Ascending aorta (tissue), 2 donors: ENCODE measurements at regions not wholly inside any gene's neighbourhood (a gene's known extent, or its start where the extent isn't known, plus 50 kb on each side); places are given as distances from the start of the nearest gene placed in this dataset.

Experiments used
- DNase-seq, 2 donors: peaks; one replicate each; pipeline ENCODE4 v3.0.0-alpha.2; 2019; ENCODE audit warnings: low spot score in 2 of 2
- H3K27ac ChIP-seq, 2 donors: fragments of 200-600 bp; sonication (generic); one replicate each; pipeline ENCODE4 v1.5.1; 2016 to 2017; ENCODE audit warnings: mild to moderate bottlenecking in 1 of 2
- H3K27me3 ChIP-seq: fragments of 200-600 bp; sonication (generic); one replicate; pipeline ENCODE4 v1.5.1; 2017
- H3K36me3 ChIP-seq, 2 donors: fragments of 200-600 bp; sonication (generic); one replicate each; pipeline ENCODE4 v1.5.1; 2016
- H3K4me1 ChIP-seq, 2 donors: fragments of 200-600 bp; sonication (generic); one replicate each; pipeline ENCODE4 v1.5.1; 2016 to 2017; ENCODE audit warnings: mild to moderate bottlenecking in 1 of 2
- H3K4me3 ChIP-seq, 2 donors: fragments of 200-600 bp; sonication (generic); one replicate each; pipeline ENCODE4 v1.5.1; 2016 to 2017; ENCODE audit warnings: mild to moderate bottlenecking in 1 of 2
- H3K9me3 ChIP-seq, 2 donors: fragments of 200-600 bp; sonication (generic); one replicate each; pipeline ENCODE4 v1.5.1; 2016
- intact Hi-C: fragments of 100-400 bp; cut with DNase I; formaldehyde crosslinking; loops from one replicate; pipeline ENCODE4 v1.15.1; 2023
- TF ChIP-seq, protein P1 (sequence below), 3 experiments: fragments of 200-600 bp in 2 of 3; fragments of 450-650 bp in 1 of 3; sonication (generic) in 2 of 3; IDR thresholded peaks; one replicate each; pipeline ENCODE4 v1.5.1; 2016 to 2019; ENCODE audit warnings: antibody characterized with exemption in 3 of 3, mild to moderate bottlenecking in 1 of 3, moderate library complexity in 1 of 3

- DNase-seq: no peak
- Histone ChIP-seq H3K27ac (no peak overlapping the region), H3K4me3 (no peak overlapping the region), H3K36me3 (no peaks in the 10 kb centered on the region), H3K4me1 (no peaks in the 10 kb centered on the region), H3K27me3 (no peaks in the 10 kb centered on the region), H3K9me3 (no peaks in the 10 kb centered on the region)
- TF ChIP-seq, protein P1, sequence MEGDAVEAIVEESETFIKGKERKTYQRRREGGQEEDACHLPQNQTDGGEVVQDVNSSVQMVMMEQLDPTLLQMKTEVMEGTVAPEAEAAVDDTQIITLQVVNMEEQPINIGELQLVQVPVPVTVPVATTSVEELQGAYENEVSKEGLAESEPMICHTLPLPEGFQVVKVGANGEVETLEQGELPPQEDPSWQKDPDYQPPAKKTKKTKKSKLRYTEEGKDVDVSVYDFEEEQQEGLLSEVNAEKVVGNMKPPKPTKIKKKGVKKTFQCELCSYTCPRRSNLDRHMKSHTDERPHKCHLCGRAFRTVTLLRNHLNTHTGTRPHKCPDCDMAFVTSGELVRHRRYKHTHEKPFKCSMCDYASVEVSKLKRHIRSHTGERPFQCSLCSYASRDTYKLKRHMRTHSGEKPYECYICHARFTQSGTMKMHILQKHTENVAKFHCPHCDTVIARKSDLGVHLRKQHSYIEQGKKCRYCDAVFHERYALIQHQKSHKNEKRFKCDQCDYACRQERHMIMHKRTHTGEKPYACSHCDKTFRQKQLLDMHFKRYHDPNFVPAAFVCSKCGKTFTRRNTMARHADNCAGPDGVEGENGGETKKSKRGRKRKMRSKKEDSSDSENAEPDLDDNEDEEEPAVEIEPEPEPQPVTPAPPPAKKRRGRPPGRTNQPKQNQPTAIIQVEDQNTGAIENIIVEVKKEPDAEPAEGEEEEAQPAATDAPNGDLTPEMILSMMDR (IDR thresholded peaks at IDR 0.05): no peak
- intact Hi-C loops: no loop called here
Measured at GRCh38 chr2:138321458-138321857, 180.1 kb upstream of the SPOPL start.

DNA sequence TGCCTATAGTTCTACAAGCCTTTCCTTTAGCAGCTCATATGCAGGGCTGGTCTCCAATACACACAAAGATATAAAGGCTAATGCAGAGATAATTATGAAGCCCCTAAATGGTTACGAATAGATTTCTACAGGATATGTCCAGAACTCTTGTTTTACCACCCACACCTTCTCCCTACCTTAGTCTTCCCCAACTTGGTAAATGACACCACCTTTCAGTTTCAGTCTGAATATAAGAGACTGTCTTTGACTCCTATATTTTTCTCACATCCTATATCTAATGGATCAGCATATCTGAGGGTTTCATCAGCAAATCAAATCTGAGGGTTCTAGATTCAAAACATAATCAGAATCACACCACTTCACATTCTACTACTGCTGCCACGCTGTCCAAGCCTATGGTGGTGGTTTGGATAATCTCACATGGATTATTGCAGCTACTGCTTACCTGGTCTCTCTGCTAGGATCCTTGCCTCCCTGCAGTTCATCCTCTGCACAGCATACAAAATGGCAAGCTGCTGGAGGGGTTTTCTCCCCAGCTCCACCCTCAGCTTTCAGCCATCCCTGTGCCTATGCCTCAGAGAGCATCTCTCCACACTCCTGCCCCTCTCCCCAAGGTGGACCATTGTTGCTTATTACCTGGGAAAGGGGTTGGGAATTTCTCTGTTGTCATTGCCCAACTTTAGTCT is 178.0 kb upstream of the SPOPL start:
- H3K4me3 ChIP-seq: no peak overlapping the region
- H3K9me3 ChIP-seq: no peaks in the 10 kb centered on the region
- DNase-seq: no peak
- intact Hi-C loops: no loop called here
- no peaks in the 10 kb centered on the region for H3K36me3 ChIP-seq
- TF ChIP-seq, protein P1 (IDR thresholded peaks at IDR 0.05): no peak
- H3K4me1 ChIP-seq: no peaks in the 10 kb centered on the region
- H3K27ac ChIP-seq: no peak overlapping the region
- H3K27me3 ChIP-seq: no peaks in the 10 kb centered on the region

DNA sequence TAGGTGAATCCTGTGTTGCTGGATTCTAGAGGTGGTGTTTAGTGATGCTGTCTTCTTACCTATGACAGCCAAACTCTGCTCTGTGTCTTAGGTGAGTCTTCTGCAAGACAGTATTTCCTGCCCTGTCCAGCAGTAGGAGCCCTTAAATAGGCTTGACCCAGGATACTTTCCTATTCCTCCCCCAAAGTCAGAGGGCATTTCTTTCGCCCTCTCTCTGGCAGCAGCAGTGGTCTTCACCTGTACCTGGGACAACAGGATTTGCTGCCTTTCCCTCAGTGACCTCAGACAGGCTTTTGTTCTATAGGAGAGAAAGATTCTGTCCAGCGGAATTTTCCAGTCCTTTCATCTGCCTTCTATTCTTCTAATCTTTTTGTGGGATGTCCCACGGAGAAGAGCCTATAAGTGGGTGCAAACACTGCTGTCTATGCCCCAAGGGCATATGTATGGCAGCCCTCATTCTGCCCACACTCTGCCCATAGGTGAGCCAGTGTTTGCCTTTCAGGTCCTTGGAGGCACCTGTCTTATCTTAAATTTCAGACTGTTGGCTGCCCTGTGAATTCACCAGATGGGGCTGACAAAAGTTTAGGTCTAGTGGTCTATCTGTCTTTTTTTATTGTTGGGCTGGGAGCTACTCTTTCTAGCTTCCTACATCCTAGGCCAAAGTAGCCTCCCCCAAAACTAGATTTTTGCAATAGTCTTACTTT is 177.3 kb upstream of the SPOPL start:
- intact Hi-C loops: no loop called here
- Histone ChIP-seq H3K36me3 (no peaks in the 10 kb centered on the region), H3K4me3 (no peak overlapping the region), H3K27me3 (no peaks in the 10 kb centered on the region), H3K4me1 (no peaks in the 10 kb centered on the region), H3K9me3 (no peaks in the 10 kb centered on the region), H3K27ac (no peak overlapping the region)
- DNase-seq: no peak
- TF ChIP-seq, protein P1 (IDR thresholded peaks at IDR 0.05): no peak

DNA sequence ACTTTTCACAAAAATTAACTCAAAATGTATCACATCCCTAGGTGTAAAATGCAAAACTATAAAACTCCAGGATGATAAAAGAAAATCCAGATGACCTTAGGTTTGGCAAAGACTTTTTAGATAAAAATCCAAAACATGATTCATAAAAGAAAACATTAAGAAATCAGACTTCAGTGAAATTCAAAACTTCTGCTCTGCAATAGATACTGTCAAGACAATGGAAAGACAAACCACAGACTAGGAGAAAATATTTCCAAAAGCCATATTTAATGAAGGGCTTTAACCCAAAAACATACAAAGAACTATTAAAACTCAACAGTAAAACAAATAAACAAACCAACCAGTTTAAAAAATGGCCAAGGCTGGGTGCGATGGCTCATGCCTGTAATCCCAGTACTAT is 173.6 kb upstream of the SPOPL start:
- Histone ChIP-seq H3K27ac (no peak overlapping the region), H3K4me1 (no peaks in the 10 kb centered on the region), H3K9me3 (no peaks in the 10 kb centered on the region), H3K27me3 (no peaks in the 10 kb centered on the region), H3K36me3 (no peaks in the 10 kb centered on the region), H3K4me3 (no peak overlapping the region)
- intact Hi-C loops: no loop called here
- no peak for DNase-seq
- TF ChIP-seq, protein P1 (IDR thresholded peaks at IDR 0.05): no peak

DNA sequence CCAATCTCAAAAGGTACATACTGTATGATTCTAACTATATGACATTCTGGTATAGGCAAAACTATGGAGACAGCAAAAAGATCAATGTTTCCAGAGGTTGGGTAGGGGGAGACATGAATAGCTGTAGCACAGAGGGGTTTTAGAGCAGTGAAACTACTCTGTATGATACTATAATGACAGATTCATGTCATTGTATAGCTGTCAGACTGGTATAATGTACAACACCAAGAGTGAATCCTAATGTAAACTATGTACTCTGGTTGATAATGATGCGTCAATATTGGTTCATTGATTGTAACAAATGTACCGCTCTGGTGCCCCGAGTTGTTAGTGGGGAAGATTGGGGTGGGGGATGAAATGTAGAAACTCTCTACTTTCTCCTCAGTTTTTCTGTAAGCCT is 172.4 kb upstream of the SPOPL start:
- Histone ChIP-seq H3K27me3 (no peaks in the 10 kb centered on the region), H3K27ac (no peak overlapping the region), H3K9me3 (no peaks in the 10 kb centered on the region), H3K36me3 (no peaks in the 10 kb centered on the region), H3K4me1 (peaks cover 0 to 3% of the 10 kb centered on the region in 2 donors), H3K4me3 (no peak overlapping the region)
- intact Hi-C loops: no loop called here
- no peak for DNase-seq
- TF ChIP-seq, protein P1 (IDR thresholded peaks at IDR 0.05): no peak
